ENCODE measurements at regions not wholly inside any gene's neighbourhood (a gene's known extent, or its start where the extent isn't known, plus 50 kb on each side); places are given as distances from the start of the nearest gene placed in this dataset.

DNA sequence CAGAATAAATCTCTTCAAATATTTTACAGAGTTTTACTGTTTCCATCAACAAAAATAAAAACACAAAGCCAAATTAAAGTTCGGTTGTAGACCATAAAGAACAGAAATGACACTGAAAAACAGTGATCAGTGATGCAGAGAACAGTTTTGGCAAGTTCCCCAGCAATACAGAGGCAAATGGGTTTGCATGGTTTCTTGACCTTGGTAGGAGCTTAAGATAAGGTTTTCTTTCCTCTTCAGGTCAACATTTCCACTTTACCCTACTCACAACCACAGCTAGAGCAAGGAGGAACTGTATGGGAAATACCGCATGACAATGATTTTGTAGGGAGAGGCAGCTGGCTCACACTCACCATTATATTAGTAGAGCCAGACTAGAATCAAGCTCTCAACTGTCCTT, 199.5 kb downstream of the SH2D4B start:
- Histone ChIP-seq H3K9me2 (replicated peaks; ENCODE audit: insufficient read depth, low read length) (no peaks in the 10 kb centered on the region), H3K79me2 (ENCODE audit: insufficient read depth, low read length) (no peaks in the 10 kb centered on the region), H3K9ac (ENCODE audit: low read length) (no peak overlapping the region), H4K20me1 (ENCODE audit: low read depth, low read length) (no peaks in the 10 kb centered on the region), H3K27me3 (ENCODE audit: low read length) (no peaks in the 10 kb centered on the region), H3F3A (ENCODE audit: insufficient read depth) (no peaks in the 10 kb centered on the region), H3K9me3 (ENCODE audit: insufficient read depth, low read length) (no peaks in the 10 kb centered on the region), H3K4me2 (ENCODE audit: low read depth, low read length, poor library complexity, severe bottlenecking) (no peak overlapping the region), H2AFZ (ENCODE audit: low read depth, low read length, severe bottlenecking) (no peak overlapping the region), H3K4me3 (ENCODE audit: insufficient read depth, low read length, poor library complexity, severe bottlenecking) (no peak overlapping the region), H3K27ac (ENCODE audit: low read depth, low read length) (no peak overlapping the region), H3K36me3 (ENCODE audit: low read length) (no peaks in the 10 kb centered on the region)
- TF ChIP-seq, protein P1, sequence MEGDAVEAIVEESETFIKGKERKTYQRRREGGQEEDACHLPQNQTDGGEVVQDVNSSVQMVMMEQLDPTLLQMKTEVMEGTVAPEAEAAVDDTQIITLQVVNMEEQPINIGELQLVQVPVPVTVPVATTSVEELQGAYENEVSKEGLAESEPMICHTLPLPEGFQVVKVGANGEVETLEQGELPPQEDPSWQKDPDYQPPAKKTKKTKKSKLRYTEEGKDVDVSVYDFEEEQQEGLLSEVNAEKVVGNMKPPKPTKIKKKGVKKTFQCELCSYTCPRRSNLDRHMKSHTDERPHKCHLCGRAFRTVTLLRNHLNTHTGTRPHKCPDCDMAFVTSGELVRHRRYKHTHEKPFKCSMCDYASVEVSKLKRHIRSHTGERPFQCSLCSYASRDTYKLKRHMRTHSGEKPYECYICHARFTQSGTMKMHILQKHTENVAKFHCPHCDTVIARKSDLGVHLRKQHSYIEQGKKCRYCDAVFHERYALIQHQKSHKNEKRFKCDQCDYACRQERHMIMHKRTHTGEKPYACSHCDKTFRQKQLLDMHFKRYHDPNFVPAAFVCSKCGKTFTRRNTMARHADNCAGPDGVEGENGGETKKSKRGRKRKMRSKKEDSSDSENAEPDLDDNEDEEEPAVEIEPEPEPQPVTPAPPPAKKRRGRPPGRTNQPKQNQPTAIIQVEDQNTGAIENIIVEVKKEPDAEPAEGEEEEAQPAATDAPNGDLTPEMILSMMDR (IDR thresholded peaks at IDR 0.05; ENCODE audit: insufficient read depth, low read length, poor library complexity, severe bottlenecking) = no peak
- no peak for TF ChIP-seq EZH2phosphoT487 (conservative IDR thresholded peaks at IDR 0.05; ENCODE audit: low read length)

DNA sequence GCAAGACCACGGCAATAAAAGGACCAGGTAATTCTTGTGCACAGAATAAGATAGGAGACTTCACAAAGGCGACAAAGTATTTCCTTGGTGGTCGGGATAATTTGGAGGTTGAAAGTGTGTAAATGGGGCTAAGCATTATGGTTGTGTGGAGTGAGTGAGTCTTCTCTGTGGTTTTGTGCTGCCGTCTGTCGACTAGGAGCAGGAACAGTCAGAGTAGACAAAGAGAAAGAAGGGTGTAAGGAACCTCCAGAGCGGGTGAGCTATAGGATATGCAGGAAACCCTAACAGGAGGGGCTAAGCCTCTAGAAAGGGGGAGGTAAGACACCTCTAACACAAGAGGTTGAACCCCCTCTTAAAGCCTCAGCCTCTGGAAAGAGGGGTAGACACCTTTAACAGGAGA, 201.6 kb downstream of the SH2D4B start:
- H3K9ac ChIP-seq (ENCODE audit: low read length) = no peak overlapping the region
- H3K4me3 ChIP-seq (ENCODE audit: insufficient read depth, low read length, poor library complexity, severe bottlenecking) = no peak overlapping the region
- H4K20me1 ChIP-seq (ENCODE audit: low read depth, low read length) = no peaks in the 10 kb centered on the region
- H3K4me2 ChIP-seq (ENCODE audit: low read depth, low read length, poor library complexity, severe bottlenecking) = no peak overlapping the region
- no peaks in the 10 kb centered on the region for H3K9me3 ChIP-seq (ENCODE audit: insufficient read depth, low read length)
- no peaks in the 10 kb centered on the region for H3K27me3 ChIP-seq (ENCODE audit: low read length)
- H3F3A ChIP-seq (ENCODE audit: insufficient read depth) = no peaks in the 10 kb centered on the region
- H2AFZ ChIP-seq (ENCODE audit: low read depth, low read length, severe bottlenecking) = no peak overlapping the region
- no peak overlapping the region for H3K27ac ChIP-seq (ENCODE audit: low read depth, low read length)
- H3K79me2 ChIP-seq (ENCODE audit: insufficient read depth, low read length) = no peaks in the 10 kb centered on the region
- TF ChIP-seq, protein P1 (IDR thresholded peaks at IDR 0.05; ENCODE audit: insufficient read depth, low read length, poor library complexity, severe bottlenecking) = no peak
- TF ChIP-seq EZH2phosphoT487 (conservative IDR thresholded peaks at IDR 0.05; ENCODE audit: low read length) = no peak
- no peaks in the 10 kb centered on the region for H3K9me2 ChIP-seq (replicated peaks; ENCODE audit: insufficient read depth, low read length)
- no peaks in the 10 kb centered on the region for H3K36me3 ChIP-seq (ENCODE audit: low read length)

DNA sequence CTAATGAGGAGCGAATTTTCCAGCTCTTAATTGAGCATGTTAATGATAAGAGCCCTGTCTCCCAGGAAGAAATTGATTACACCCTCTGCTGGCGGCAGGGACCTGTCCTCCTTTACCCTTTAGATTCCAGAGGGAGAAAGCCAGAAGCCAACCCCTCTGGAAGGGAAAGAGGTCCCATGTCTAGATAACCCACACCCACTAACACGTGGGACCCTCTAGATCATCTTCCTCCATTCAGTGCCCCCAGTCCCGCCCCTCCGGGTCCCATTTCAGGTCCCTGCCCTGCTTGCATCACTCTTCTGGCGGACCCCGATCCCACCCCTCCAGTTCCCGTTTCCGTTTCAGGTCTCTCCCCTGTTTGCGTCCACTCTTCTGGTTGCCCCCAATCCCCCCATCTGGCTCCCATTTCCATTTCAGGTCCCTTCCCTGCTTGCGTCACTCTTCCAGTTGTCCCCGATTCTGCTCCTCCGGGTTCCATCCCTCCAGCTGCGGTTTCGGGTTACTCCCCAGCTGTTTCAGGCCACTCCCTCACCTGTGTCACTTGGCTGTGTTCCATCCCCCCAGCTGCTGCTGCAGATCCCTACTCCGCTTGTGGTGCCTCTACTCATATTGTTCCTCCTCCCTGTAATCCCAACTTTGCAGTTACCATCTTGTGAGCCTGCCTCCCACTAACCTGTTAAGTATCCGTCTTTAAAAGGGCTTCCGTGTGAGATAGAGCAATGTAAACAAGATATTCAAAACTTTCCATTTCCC, 202.4 kb downstream of the SH2D4B start:
- Histone ChIP-seq H3K27ac (ENCODE audit: low read depth, low read length) (no peak overlapping the region), H3K4me3 (ENCODE audit: insufficient read depth, low read length, poor library complexity, severe bottlenecking) (no peak overlapping the region), H2AFZ (ENCODE audit: low read depth, low read length, severe bottlenecking) (no peak overlapping the region), H3K4me2 (ENCODE audit: low read depth, low read length, poor library complexity, severe bottlenecking) (no peak overlapping the region), H3F3A (ENCODE audit: insufficient read depth) (no peaks in the 10 kb centered on the region), H3K9me3 (ENCODE audit: insufficient read depth, low read length) (no peaks in the 10 kb centered on the region), H3K79me2 (ENCODE audit: insufficient read depth, low read length) (no peaks in the 10 kb centered on the region), H3K27me3 (ENCODE audit: low read length) (no peaks in the 10 kb centered on the region), H4K20me1 (ENCODE audit: low read depth, low read length) (no peaks in the 10 kb centered on the region), H3K9ac (ENCODE audit: low read length) (no peak overlapping the region), H3K36me3 (ENCODE audit: low read length) (no peaks in the 10 kb centered on the region), H3K9me2 (replicated peaks; ENCODE audit: insufficient read depth, low read length) (no peaks in the 10 kb centered on the region)
- TF ChIP-seq, protein P1 (IDR thresholded peaks at IDR 0.05; ENCODE audit: insufficient read depth, low read length, poor library complexity, severe bottlenecking) = no peak
- TF ChIP-seq EZH2phosphoT487 (conservative IDR thresholded peaks at IDR 0.05; ENCODE audit: low read length) = no peak

Measured in SU-DHL-6 (cell line).